SK-N-SH (cell line): ENCODE measurements at regions not wholly inside any gene's neighbourhood (a gene's known extent, or its start where the extent isn't known, plus 50 kb on each side); places are given as distances from the start of the nearest gene placed in this dataset.

Source experiments
- CTCF ChIA-PET: fragments of 300-600, 350-600 bp; formaldehyde crosslinking; extraction: SDS; loops from one replicate; lab custom pipeline; 2021; lab: Yijun Ruan, JAX
- POLR2A ChIA-PET: fragments of 350-600 bp; sonication (Branson Sonifier 250); formaldehyde crosslinking; extraction: SDS; loops from one replicate; lab custom pipeline; 2020; ENCODE audit warnings: antibody characterized with exemption, inconsistent platforms; lab: Yijun Ruan, JAX
- DNase-seq: peaks from one replicate; pipeline ENCODE4 v3.0.0; 2012
- H2AFZ ChIP-seq: fragments of 200-600 bp; sonication (generic); 2 replicates; pipeline ENCODE4 v1.8.1; 2016; ENCODE audit warnings: antibody characterized with exemption, mild to moderate bottlenecking, low read depth
- H3F3A ChIP-seq: fragments of 200-600 bp; sonication (generic); replicated peaks from 2 replicates; pipeline ENCODE3; 2016; ENCODE audit warnings: antibody characterized with exemption, mild to moderate bottlenecking; ENCODE audit not compliant: insufficient read depth
- H3K27ac ChIP-seq, 2 experiments: fragments of 200-500 bp in 1 of 2; fragments of 200-600 bp in 1 of 2; sonication (Bioruptor generic) in 1 of 2; sonication (generic), shearing (Covaris generic) in 1 of 2; 2 replicates each; pipeline versions ENCODE4 v1.5.1 to v1.6.1; 2014 to 2016; ENCODE audit warnings: low read depth in 2 of 2, inconsistent platforms in 1 of 2, low read length in 1 of 2, mild to moderate bottlenecking in 1 of 2, mixed read lengths in 1 of 2
- H3K27me3 ChIP-seq: fragments of 200-600 bp; sonication (generic), shearing (Covaris generic); 2 replicates; pipeline ENCODE4 v1.6.1; 2016; ENCODE audit warnings: mixed run types; ENCODE audit not compliant: insufficient read depth
- H3K36me3 ChIP-seq, 2 experiments: fragments of 200-500 bp in 1 of 2; fragments of 200-600 bp in 1 of 2; sonication (Bioruptor generic) in 1 of 2; sonication (generic) in 1 of 2; replicated peaks in 1 of 2; 2 replicates each; pipeline versions ENCODE3 to v1.5.1; 2014 to 2016; ENCODE audit warnings: low read length in 1 of 2, mild to moderate bottlenecking in 1 of 2; ENCODE audit not compliant: insufficient read depth in 2 of 2, control insufficient read depth in 1 of 2
- H3K4me1 ChIP-seq, 2 experiments: fragments of 200-500 bp in 1 of 2; fragments of 200-600 bp in 1 of 2; sonication (Bioruptor generic) in 1 of 2; sonication (generic), shearing (Covaris generic) in 1 of 2; 2 replicates each; pipeline versions ENCODE4 v1.5.1 to v1.6.1; 2014 to 2016; ENCODE audit warnings: low read depth in 1 of 2, low read length in 1 of 2, mixed run types in 1 of 2; ENCODE audit not compliant: insufficient read depth in 2 of 2, control insufficient read depth in 1 of 2
- H3K4me2 ChIP-seq: fragments of 200-600 bp; sonication (generic), shearing (Covaris generic); 2 replicates; pipeline ENCODE4 v1.6.1; 2017; ENCODE audit warnings: mixed run types
- H3K4me3 ChIP-seq, 2 experiments: fragments of 200-500 bp in 1 of 2; fragments of 200-600 bp in 1 of 2; sonication (Bioruptor generic) in 1 of 2; sonication (generic), shearing (Covaris generic) in 1 of 2; 2 replicates each; pipeline versions ENCODE4 v1.5.1 to v1.8.1; 2014 to 2016; ENCODE audit warnings: low read depth in 2 of 2, inconsistent platforms in 1 of 2, low read length in 1 of 2, mild to moderate bottlenecking in 1 of 2, mixed read lengths in 1 of 2, moderate library complexity in 1 of 2
- H3K79me2 ChIP-seq: fragments of 200-600 bp; sonication (generic); 2 replicates; pipeline ENCODE4 v1.8.1; 2017; ENCODE audit warnings: mild to moderate bottlenecking; ENCODE audit not compliant: insufficient read depth
- H3K9ac ChIP-seq: fragments of 200-600 bp; sonication (generic); 2 replicates; pipeline ENCODE4 v1.6.1; 2017; ENCODE audit warnings: mixed run types
- H3K9me2 ChIP-seq: fragments of 200-600 bp; sonication (generic); 2 replicates; pipeline ENCODE4 v1.6.1; 2017; ENCODE audit warnings: mixed run types
- H3K9me3 ChIP-seq: fragments of 200-600 bp; sonication (generic); 2 replicates; pipeline ENCODE4 v1.6.1; 2017; ENCODE audit warnings: mixed run types, mild to moderate bottlenecking, moderate library complexity
- H4K20me1 ChIP-seq: fragments of 200-600 bp; sonication (generic); 2 replicates; pipeline ENCODE4 v1.6.1; 2017; ENCODE audit warnings: mild to moderate bottlenecking, mixed run types; ENCODE audit not compliant: insufficient read depth
- FOSL2 ChIP-seq: IDR thresholded peaks from 2 replicates; pipeline ENCODE4 v1.4.0; 2012; ENCODE audit warnings: low read depth, mild to moderate bottlenecking, moderate library complexity, borderline replicate concordance
- FOXJ3 ChIP-seq: sonication (generic); formaldehyde crosslinking; IDR thresholded peaks from 2 replicates; pipeline ENCODE4 v1.5.1; 2020; ENCODE audit warnings: mild to moderate bottlenecking, missing genetic modification reagents
- GABPA ChIP-seq: IDR thresholded peaks from 2 replicates; pipeline ENCODE4 v1.4.0; 2012; ENCODE audit warnings: low read depth, mild to moderate bottlenecking
- GATA2 ChIP-seq: sonication (generic); formaldehyde crosslinking; IDR thresholded peaks from 2 replicates; pipeline ENCODE4 v1.5.0; 2020; ENCODE audit warnings: mild to moderate bottlenecking, missing genetic modification reagents
- JUND ChIP-seq: IDR thresholded peaks from 2 replicates; pipeline ENCODE4 v1.4.0; 2012
- MAX ChIP-seq: IDR thresholded peaks from 2 replicates; pipeline ENCODE4 v1.4.0; 2012; ENCODE audit warnings: low read depth
- MEF2A ChIP-seq: IDR thresholded peaks from 2 replicates; pipeline ENCODE4 v1.4.0; 2012; ENCODE audit warnings: low read depth, borderline replicate concordance
- NFIC ChIP-seq: IDR thresholded peaks from 2 replicates; pipeline ENCODE4 v1.4.0; 2012; ENCODE audit warnings: borderline replicate concordance
- RAD21 ChIP-seq: IDR thresholded peaks from 2 replicates; pipeline ENCODE4 v1.6.1; 2012; ENCODE audit warnings: mild to moderate bottlenecking, low read length
- RCOR1 ChIP-seq: fragments of 150-350 bp; IDR thresholded peaks from 2 replicates; pipeline ENCODE4 v1.6.1; 2017; ENCODE audit warnings: antibody characterized with exemption, low read length
- RXRA ChIP-seq: IDR thresholded peaks from 2 replicates; pipeline ENCODE4 v1.4.0; 2012; ENCODE audit warnings: low read depth, mild to moderate bottlenecking, borderline replicate concordance
- SMC3 ChIP-seq: IDR thresholded peaks from 2 replicates; pipeline ENCODE4 v1.6.1; 2012; ENCODE audit warnings: low read depth, low read length, improper control_type of control experiment
- TEAD4 ChIP-seq: IDR thresholded peaks from 2 replicates; pipeline ENCODE4 v1.4.0; 2012; ENCODE audit warnings: mild to moderate bottlenecking, borderline replicate concordance; ENCODE audit not compliant: insufficient read depth
- USF1 ChIP-seq: IDR thresholded peaks from 2 replicates; pipeline ENCODE4 v1.4.0; 2012; ENCODE audit warnings: low read depth, borderline replicate concordance
- YY1 ChIP-seq: IDR thresholded peaks from 2 replicates; pipeline ENCODE4 v1.4.0; 2012; ENCODE audit warnings: low read depth, mild to moderate bottlenecking
- TF ChIP-seq, protein P1 (sequence below): fragments of 150-350 bp; IDR thresholded peaks from 2 replicates; pipeline ENCODE4 v1.6.1; 2016; ENCODE audit warnings: mild to moderate bottlenecking, low read depth, low read length
- TF ChIP-seq, protein P2 (sequence below): IDR thresholded peaks from 2 replicates; pipeline ENCODE4; 2012
- TF ChIP-seq, protein P3 (sequence below): fragments of 150-350 bp; IDR thresholded peaks from 2 replicates; pipeline ENCODE4 v1.6.1; 2017; ENCODE audit warnings: antibody characterized with exemption, low read length, low read depth, borderline replicate concordance
- TF ChIP-seq, protein P4 (sequence below): IDR thresholded peaks from 2 replicates; pipeline ENCODE4 v1.4.0; 2012; ENCODE audit warnings: low read depth, borderline replicate concordance

DNA sequence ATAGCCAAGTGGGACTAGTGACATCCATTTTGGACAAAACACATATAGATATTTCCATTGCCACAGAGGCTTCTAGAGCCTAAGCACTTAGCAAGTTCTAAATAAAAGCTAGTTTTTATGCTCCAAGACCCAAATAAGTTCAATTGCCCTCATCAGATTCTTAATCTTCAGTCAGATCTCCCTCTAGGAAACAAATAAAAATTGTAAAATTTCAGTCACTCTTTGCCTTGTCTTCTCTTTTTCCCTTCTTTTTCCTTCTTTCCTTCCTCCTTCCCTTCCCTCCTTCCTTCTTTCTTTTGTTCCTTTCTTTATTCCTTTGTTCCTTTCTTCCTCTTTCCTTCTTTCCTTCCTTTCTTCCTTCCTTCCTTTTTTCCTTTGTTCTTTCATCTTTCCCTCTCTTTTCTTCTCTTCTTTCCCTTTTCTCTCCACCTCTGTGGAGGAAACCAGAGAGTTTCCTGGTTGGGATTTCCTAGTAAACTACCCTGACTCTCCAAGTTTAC is 68.8 kb upstream of the GADL1 start:
- CTCF ChIA-PET: interaction anchor here (1.0 kb wide), 1 partner anchor 19 kb away, joined by 4 read pairs; no protein-coding TSS in a partner anchor
- Histone ChIP-seq H3K27me3 (peaks cover 5% of the 10 kb centered on the region; the same call in 1 of the 2 replicates), H3K9me2 (no peaks in the 10 kb centered on the region), H3K9ac (no peak overlapping the region), H3K79me2 (no peaks in the 10 kb centered on the region), H3K36me3 (no peaks in the 10 kb centered on the region), H3F3A (no peaks in the 10 kb centered on the region), H2AFZ (no peak overlapping the region), H3K4me2 (no peak overlapping the region), H3K4me3 (no peak overlapping the region), H4K20me1 (no peaks in the 10 kb centered on the region), H3K27ac (no peak overlapping the region), H3K4me1 (no peaks in the 10 kb centered on the region), H3K9me3 (no peaks in the 10 kb centered on the region)
- DNase-seq: no peak
- POLR2A ChIA-PET: no interaction called here
- TF ChIP-seq, protein P1, sequence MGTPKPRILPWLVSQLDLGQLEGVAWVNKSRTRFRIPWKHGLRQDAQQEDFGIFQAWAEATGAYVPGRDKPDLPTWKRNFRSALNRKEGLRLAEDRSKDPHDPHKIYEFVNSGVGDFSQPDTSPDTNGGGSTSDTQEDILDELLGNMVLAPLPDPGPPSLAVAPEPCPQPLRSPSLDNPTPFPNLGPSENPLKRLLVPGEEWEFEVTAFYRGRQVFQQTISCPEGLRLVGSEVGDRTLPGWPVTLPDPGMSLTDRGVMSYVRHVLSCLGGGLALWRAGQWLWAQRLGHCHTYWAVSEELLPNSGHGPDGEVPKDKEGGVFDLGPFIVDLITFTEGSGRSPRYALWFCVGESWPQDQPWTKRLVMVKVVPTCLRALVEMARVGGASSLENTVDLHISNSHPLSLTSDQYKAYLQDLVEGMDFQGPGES: no peak
- TF ChIP-seq GABPA: no peak
- TF ChIP-seq NFIC: no peak
- TF ChIP-seq SMC3: no peak
- TF ChIP-seq RCOR1: no peak
- no peak for TF ChIP-seq MEF2A
- no peak for TF ChIP-seq FOSL2
- TF ChIP-seq RXRA: no peak
- TF ChIP-seq GATA2 (CRISPR knock-in tag): no peak
- TF ChIP-seq TEAD4: no peak
- TF ChIP-seq YY1: no peak
- no peak for TF ChIP-seq FOXJ3
- TF ChIP-seq USF1: no peak
- TF ChIP-seq, protein P2, sequence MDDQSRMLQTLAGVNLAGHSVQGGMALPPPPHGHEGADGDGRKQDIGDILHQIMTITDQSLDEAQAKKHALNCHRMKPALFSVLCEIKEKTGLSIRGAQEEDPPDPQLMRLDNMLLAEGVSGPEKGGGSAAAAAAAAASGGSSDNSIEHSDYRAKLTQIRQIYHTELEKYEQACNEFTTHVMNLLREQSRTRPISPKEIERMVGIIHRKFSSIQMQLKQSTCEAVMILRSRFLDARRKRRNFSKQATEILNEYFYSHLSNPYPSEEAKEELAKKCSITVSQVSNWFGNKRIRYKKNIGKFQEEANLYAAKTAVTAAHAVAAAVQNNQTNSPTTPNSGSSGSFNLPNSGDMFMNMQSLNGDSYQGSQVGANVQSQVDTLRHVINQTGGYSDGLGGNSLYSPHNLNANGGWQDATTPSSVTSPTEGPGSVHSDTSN: no peak
- TF ChIP-seq, protein P3, sequence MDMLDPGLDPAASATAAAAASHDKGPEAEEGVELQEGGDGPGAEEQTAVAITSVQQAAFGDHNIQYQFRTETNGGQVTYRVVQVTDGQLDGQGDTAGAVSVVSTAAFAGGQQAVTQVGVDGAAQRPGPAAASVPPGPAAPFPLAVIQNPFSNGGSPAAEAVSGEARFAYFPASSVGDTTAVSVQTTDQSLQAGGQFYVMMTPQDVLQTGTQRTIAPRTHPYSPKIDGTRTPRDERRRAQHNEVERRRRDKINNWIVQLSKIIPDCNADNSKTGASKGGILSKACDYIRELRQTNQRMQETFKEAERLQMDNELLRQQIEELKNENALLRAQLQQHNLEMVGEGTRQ: no peak
- no peak for TF ChIP-seq MAX
- no peak for TF ChIP-seq RAD21
- TF ChIP-seq JUND: no peak
- TF ChIP-seq, protein P4, sequence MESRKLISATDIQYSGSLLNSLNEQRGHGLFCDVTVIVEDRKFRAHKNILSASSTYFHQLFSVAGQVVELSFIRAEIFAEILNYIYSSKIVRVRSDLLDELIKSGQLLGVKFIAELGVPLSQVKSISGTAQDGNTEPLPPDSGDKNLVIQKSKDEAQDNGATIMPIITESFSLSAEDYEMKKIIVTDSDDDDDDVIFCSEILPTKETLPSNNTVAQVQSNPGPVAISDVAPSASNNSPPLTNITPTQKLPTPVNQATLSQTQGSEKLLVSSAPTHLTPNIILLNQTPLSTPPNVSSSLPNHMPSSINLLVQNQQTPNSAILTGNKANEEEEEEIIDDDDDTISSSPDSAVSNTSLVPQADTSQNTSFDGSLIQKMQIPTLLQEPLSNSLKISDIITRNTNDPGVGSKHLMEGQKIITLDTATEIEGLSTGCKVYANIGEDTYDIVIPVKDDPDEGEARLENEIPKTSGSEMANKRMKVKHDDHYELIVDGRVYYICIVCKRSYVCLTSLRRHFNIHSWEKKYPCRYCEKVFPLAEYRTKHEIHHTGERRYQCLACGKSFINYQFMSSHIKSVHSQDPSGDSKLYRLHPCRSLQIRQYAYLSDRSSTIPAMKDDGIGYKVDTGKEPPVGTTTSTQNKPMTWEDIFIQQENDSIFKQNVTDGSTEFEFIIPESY: no peak
